Prostate gland (tissue), 2 donors: ENCODE measurements at regions not wholly inside any gene's neighbourhood (a gene's known extent, or its start where the extent isn't known, plus 50 kb on each side); places are given as distances from the start of the nearest gene placed in this dataset.

Experiments
- DNase-seq: peaks from one replicate; pipeline ENCODE4 v3.0.0-alpha.2; 2019; ENCODE audit warnings: low spot score
- H3K27ac ChIP-seq, 2 donors: fragments of 200-600 bp; sonication (generic); 2 replicates each; pipeline ENCODE4 v1.5.1; 2017 to 2019
- H3K27me3 ChIP-seq: fragments of 200-600 bp; sonication (generic); replicated peaks from 2 replicates; pipeline ENCODE4 v1.5.1; 2019; ENCODE audit not compliant: insufficient read depth
- H3K36me3 ChIP-seq, 2 donors: fragments of 200-600 bp; sonication (generic); 1 replicate in 1 of 2; 2 replicates in 1 of 2; pipeline versions ENCODE4 v1.5.1 to v1.8.1; 2017 to 2019
- H3K4me1 ChIP-seq: fragments of 200-600 bp; sonication (generic); replicated peaks from 2 replicates; pipeline ENCODE4 v1.5.1; 2019
- H3K4me3 ChIP-seq, 2 donors: fragments of 200-600 bp; sonication (generic); 2 replicates each; pipeline ENCODE4 v1.5.1; 2017 to 2019
- H3K9me3 ChIP-seq: fragments of 200-600 bp; sonication (generic); 2 replicates; pipeline ENCODE4 v1.5.1; 2017
- CTCF ChIP-seq, 4 experiments: fragments of 200-600 bp in 2 of 4; fragments of 450-650 bp in 2 of 4; sonication (generic) in 2 of 4; IDR thresholded peaks; 1 replicate in 3 of 4; 2 replicates in 1 of 4; pipeline ENCODE4 v1.5.1; 2016 to 2019; ENCODE audit warnings: antibody characterized with exemption in 4 of 4, mild to moderate bottlenecking in 2 of 4, moderate library complexity in 2 of 4
- POLR2A ChIP-seq: fragments of 450-650 bp; IDR thresholded peaks from one replicate; pipeline ENCODE4 v1.6.1; 2016; ENCODE audit warnings: antibody characterized with exemption, mild to moderate bottlenecking
- POLR2AphosphoS5 ChIP-seq: sonication (generic); formaldehyde crosslinking; IDR thresholded peaks from one replicate; pipeline ENCODE4 v1.6.1; 2017; ENCODE audit warnings: antibody characterized with exemption
- whole genome bisulfite sequencing: methylation state at CpG from one replicate; pipeline ENCODE4 v1.1.5; 2018; 5-methylcytosine and 5-hydroxymethylcytosine counted together
- intact Hi-C: fragments of 100-400 bp; cut with DNase I; formaldehyde crosslinking; loops from one replicate; pipeline ENCODE4 v1.14.2; 2022

- DNase-seq = no peak
- intact Hi-C loops = no loop called here
- TF ChIP-seq CTCF (IDR thresholded peaks at IDR 0.05) = no peak
- no peak for TF ChIP-seq POLR2A
- TF ChIP-seq POLR2AphosphoS5 = no peak
- 51% methylated on average over 2 of the region's 2 CpGs for WGBS
- Histone ChIP-seq H3K27me3 (no peaks in the 10 kb centered on the region), H3K9me3 (no peaks in the 10 kb centered on the region), H3K4me1 (no peaks in the 10 kb centered on the region), H3K36me3 (no peaks in the 10 kb centered on the region), H3K27ac (no peak overlapping the region), H3K4me3 (no peak overlapping the region)
Measured at GRCh38 chr7:19378345-19378714, 233.1 kb upstream of the FERD3L start.

- Histone ChIP-seq H3K4me1 (no peaks in the 10 kb centered on the region), H3K27me3 (no peaks in the 10 kb centered on the region), H3K27ac (no peak overlapping the region), H3K4me3 (no peak overlapping the region), H3K36me3 (no peaks in the 10 kb centered on the region), H3K9me3 (no peaks in the 10 kb centered on the region)
- DNase-seq = no peak
- 36% methylated on average over 9 of the region's 9 CpGs for WGBS
- intact Hi-C loops = no loop called here
- TF ChIP-seq CTCF (IDR thresholded peaks at IDR 0.05) (no peak), POLR2A (no peak), POLR2AphosphoS5 (no peak)
Measured at GRCh38 chr7:19377611-19378344, 232.6 kb upstream of the FERD3L start.

- intact Hi-C loops = no loop called here
- no peaks in the 10 kb centered on the region for H3K4me1 ChIP-seq
- no peaks in the 10 kb centered on the region for H3K9me3 ChIP-seq
- WGBS = 73% methylated on average over 3 of the region's 3 CpGs
- H3K27ac ChIP-seq = no peak overlapping the region
- no peak for DNase-seq
- no peaks in the 10 kb centered on the region for H3K36me3 ChIP-seq
- H3K27me3 ChIP-seq = no peaks in the 10 kb centered on the region
- no peak for TF ChIP-seq POLR2AphosphoS5
- no peak for TF ChIP-seq POLR2A
- TF ChIP-seq CTCF (IDR thresholded peaks at IDR 0.05) = no peak
- H3K4me3 ChIP-seq = no peak overlapping the region
Measured at GRCh38 chr7:19376538-19376937, 231.3 kb upstream of the FERD3L start.

- H3K27me3 ChIP-seq = no peaks in the 10 kb centered on the region
- DNase-seq = no peak
- TF ChIP-seq CTCF (IDR thresholded peaks at IDR 0.05) (no peak), POLR2AphosphoS5 (no peak), POLR2A (no peak)
- no peak overlapping the region for H3K4me3 ChIP-seq
- 73% methylated on average over 1 of the region's 1 CpG for WGBS
- no peak overlapping the region for H3K27ac ChIP-seq
- H3K9me3 ChIP-seq = no peaks in the 10 kb centered on the region
- H3K4me1 ChIP-seq = no peaks in the 10 kb centered on the region
- H3K36me3 ChIP-seq = no peaks in the 10 kb centered on the region
- intact Hi-C loops = no loop called here
Measured at GRCh38 chr7:19375976-19376375, 230.8 kb upstream of the FERD3L start.

- Histone ChIP-seq H3K4me3 (no peak overlapping the region), H3K9me3 (no peaks in the 10 kb centered on the region), H3K4me1 (no peaks in the 10 kb centered on the region), H3K36me3 (no peaks in the 10 kb centered on the region), H3K27ac (no peak overlapping the region), H3K27me3 (no peaks in the 10 kb centered on the region)
- intact Hi-C loops = no loop called here
- DNase-seq = no peak
- 84% methylated on average over 2 of the region's 2 CpGs for WGBS
- TF ChIP-seq POLR2AphosphoS5 = no peak
- no peak for TF ChIP-seq POLR2A
- TF ChIP-seq CTCF (IDR thresholded peaks at IDR 0.05) = no peak
Measured at GRCh38 chr7:19373334-19373733, 228.1 kb upstream of the FERD3L start.
